Suppressor macrophage treated with lipopolysaccharide for 1 hour (primary cell): ENCODE measurements at regions not wholly inside any gene's neighbourhood (a gene's known extent, or its start where the extent isn't known, plus 50 kb on each side); places are given as distances from the start of the nearest gene placed in this dataset.
"Not testable (repeated sequence)": the region's sequence is repeated elsewhere in the genome, so short reads cannot be mapped to it uniquely, and the experiment has no call there.

Source experiments
- DNase-seq, 3 donors: peaks; one replicate each; pipeline ENCODE4 v3.0.0-alpha.2; 2020 to 2022

- DNase-seq, result no peak
Measured at GRCh38 chr5:83800201-83800600, 79.5 kb upstream of the HAPLN1 start.

GRCh38 chr5:83799020-83799419, 78.4 kb upstream of the HAPLN1 start:
- DNase-seq, result not testable (repeated sequence)

GRCh38 chr5:83789371-83789770, 68.7 kb upstream of the HAPLN1 start:
- DNase-seq, result no peak

- no peak for DNase-seq
Measured at GRCh38 chr5:83787631-83788030, 67.0 kb upstream of the HAPLN1 start.

GRCh38 chr5:83785176-83785668, 64.6 kb upstream of the HAPLN1 start:
- no peak for DNase-seq

GRCh38 chr5:83780699-83781350, 60.2 kb upstream of the HAPLN1 start:
- DNase-seq, result no peak

GRCh38 chr5:83777856-83778255, 57.2 kb upstream of the HAPLN1 start:
- DNase-seq, result no peak

GRCh38 chr5:83776437-83777031, 55.9 kb upstream of the HAPLN1 start:
- DNase-seq, result no peak
